ENCODE measurements at regions not wholly inside any gene's neighbourhood (a gene's known extent, or its start where the extent isn't known, plus 50 kb on each side); places are given as distances from the start of the nearest gene placed in this dataset.

DNA sequence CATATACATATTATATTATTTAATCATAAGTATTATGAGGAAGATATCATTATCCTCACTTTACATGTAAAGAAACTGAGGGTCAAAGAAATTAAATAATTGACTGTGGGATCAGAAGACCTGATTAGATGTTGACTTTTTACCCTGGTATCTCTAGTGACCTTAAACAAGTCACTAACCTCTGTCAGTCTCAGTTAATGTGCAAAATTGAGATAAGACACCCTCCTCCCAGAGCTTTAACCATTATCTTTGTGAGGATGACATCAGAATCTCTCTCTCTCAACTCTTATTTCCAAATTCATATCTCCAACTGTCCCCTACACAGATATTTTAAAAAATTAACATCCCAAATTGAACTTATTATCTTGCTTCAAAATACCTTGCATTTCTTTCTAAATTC is 177.8 kb downstream of the KLHL28 start:
- no peaks in the 10 kb centered on the region for H4K20me1 ChIP-seq (replicated peaks; ENCODE audit: control insufficient read depth, insufficient read depth, low read length)
- DNase-seq (ENCODE audit: extremely low read depth in 1 of 4, low spot score in 3 of 4): no peak
- H2AFZ ChIP-seq (ENCODE audit: low read depth, low read length): no peak overlapping the region
- no peak for TF ChIP-seq HDAC3 (IDR thresholded peaks at IDR 0.05; ENCODE audit: borderline replicate concordance, partially characterized antibody)
- no peak for TF ChIP-seq ZNF408 (CRISPR knock-in tag; IDR thresholded peaks at IDR 0.05; ENCODE audit: low read depth)
- peak; percentile 39 for TF ChIP-seq CBFA2T3 (IDR thresholded peaks at IDR 0.05)
- TF ChIP-seq TAL1 (IDR thresholded peaks at IDR 0.05): peak; percentile 40; the same call in 1 of the 2 replicates
- TF ChIP-seq TEAD4 (IDR thresholded peaks at IDR 0.05; ENCODE audit: low read length): peak; percentile 18; the same call in 1 of the 2 replicates
- TF ChIP-seq TEAD4 (CRISPR knock-in tag; IDR thresholded peaks at IDR 0.05; ENCODE audit: borderline replicate concordance): no peak
- peak; percentile 54 for TF ChIP-seq MEIS2 (IDR thresholded peaks at IDR 0.05; ENCODE audit: partially characterized antibody)
- peak; percentile 38; the same call in 1 of the 2 replicates for TF ChIP-seq ARID1B (IDR thresholded peaks at IDR 0.05)
- TF ChIP-seq LCOR (CRISPR knock-in tag; IDR thresholded peaks at IDR 0.05): no peak
- TF ChIP-seq EGR1 (conservative IDR thresholded peaks at IDR 0.05): no peak
- FAIRE-seq: no peak
- H3K4me1 ChIP-seq (replicated peaks in 1 of 2; ENCODE audit: control insufficient read depth in 2 of 2, insufficient read depth in 2 of 2, low read length in 2 of 2): no peaks in the 10 kb centered on the region
- H3K36me3 ChIP-seq (ENCODE audit: control insufficient read depth, insufficient read depth, low read length): no peaks in the 10 kb centered on the region
- in situ Hi-C loops (cut with MboI): no loop called here
- H3K9me1 ChIP-seq (ENCODE audit: control insufficient read depth, insufficient read depth, low read length): no peaks in the 10 kb centered on the region
- no peak overlapping the region for H3K9ac ChIP-seq (ENCODE audit: insufficient read depth in 1 of 2, low read depth in 2 of 2, low read length in 2 of 2)
- intact Hi-C loops (cut with micrococcal nuclease): no loop called here
- H3K4me2 ChIP-seq (ENCODE audit: insufficient read depth, low read length): no peak overlapping the region
- H3K79me2 ChIP-seq (ENCODE audit: control insufficient read depth, insufficient read depth, low read length): no peaks in the 10 kb centered on the region
- POLR2A ChIA-PET: no interaction called here
- no peak overlapping the region for H3K27ac ChIP-seq (ENCODE audit: extremely low read depth, low read depth, low read length)
- CTCF ChIA-PET (ENCODE audit: low intra/inter-chr PET ratio): no interaction called here
- no peak for ATAC-seq
- no peak overlapping the region for H3K4me3 ChIP-seq
- BruUV-seq (replicated peaks): no TSS peak
- no peaks in the 10 kb centered on the region for H3K9me3 ChIP-seq (replicated peaks; ENCODE audit: control insufficient read depth, insufficient read depth, low read depth, low read length)
- H3K27me3 ChIP-seq (ENCODE audit: control insufficient read depth in 2 of 2, insufficient read depth in 2 of 2, low read length in 2 of 2): no peaks in the 10 kb centered on the region

Measured in K562 (cell line).